GM18526 (cell line): ENCODE measurements at regions not wholly inside any gene's neighbourhood (a gene's known extent, or its start where the extent isn't known, plus 50 kb on each side); places are given as distances from the start of the nearest gene placed in this dataset.
A peak's percentile ranks its signal among the peaks of the same experiment; 100 is the strongest.

Experiments used
- POLR2A ChIP-seq: IDR thresholded peaks from 3 replicates; pipeline ENCODE4 v1.6.1; 2011; ENCODE audit not compliant: insufficient read length; ENCODE audit errors: extremely low read depth

GRCh38 chr12:92468358-92469020 lies 234.3 kb upstream of the PLEKHG7 start:
- no peak for TF ChIP-seq POLR2A

GRCh38 chr12:92467886-92468285 lies 234.9 kb upstream of the PLEKHG7 start:
- peak; percentile 29 for TF ChIP-seq POLR2A

GRCh38 chr12:92466391-92467305 lies 236.1 kb upstream of the PLEKHG7 start:
- peak; percentile 67 for TF ChIP-seq POLR2A

GRCh38 chr12:92465786-92466295 lies 236.9 kb upstream of the PLEKHG7 start:
- no peak for TF ChIP-seq POLR2A

- no peak for TF ChIP-seq POLR2A
Measured at GRCh38 chr12:92464911-92465310, 237.9 kb upstream of the PLEKHG7 start.

GRCh38 chr12:92463171-92463570 lies 239.6 kb upstream of the PLEKHG7 start:
- no peak for TF ChIP-seq POLR2A

GRCh38 chr12:92462527-92462926 lies 240.3 kb upstream of the PLEKHG7 start:
- no peak for TF ChIP-seq POLR2A

GRCh38 chr12:92462049-92462448 lies 240.7 kb upstream of the PLEKHG7 start:
- no peak for TF ChIP-seq POLR2A

GRCh38 chr12:92459850-92460249 lies 242.9 kb upstream of the PLEKHG7 start:
- no peak for TF ChIP-seq POLR2A

- TF ChIP-seq POLR2A: no peak
Measured at GRCh38 chr12:92458996-92459395, 243.8 kb upstream of the PLEKHG7 start.

- no peak for TF ChIP-seq POLR2A
Measured at GRCh38 chr12:92457458-92458180, 245.2 kb upstream of the PLEKHG7 start.

GRCh38 chr12:92452763-92453162 lies 250.0 kb upstream of the PLEKHG7 start:
- no peak for TF ChIP-seq POLR2A

GRCh38 chr12:92446083-92446460 lies 256.7 kb upstream of the PLEKHG7 start:
- TF ChIP-seq POLR2A: no peak

GRCh38 chr12:92445253-92446082 lies 257.3 kb upstream of the PLEKHG7 start:
- TF ChIP-seq POLR2A: no peak

- no peak for TF ChIP-seq POLR2A
Measured at GRCh38 chr12:92444763-92445162, 258.0 kb upstream of the PLEKHG7 start.
